SK-N-MC (cell line): ENCODE measurements at regions not wholly inside any gene's neighbourhood (a gene's known extent, or its start where the extent isn't known, plus 50 kb on each side); places are given as distances from the start of the nearest gene placed in this dataset.
"Not testable (repeated sequence)": the region's sequence is repeated elsewhere in the genome, so short reads cannot be mapped to it uniquely, and the experiment has no call there.

ENCODE experiments used
- DNase-seq: peaks from one replicate; pipeline ENCODE4 v3.0.0-alpha.2; 2011; ENCODE audit warnings: low read depth, low spot score
- H3K27ac ChIP-seq: fragments of 200-600 bp; sonication (generic); 2 replicates; pipeline ENCODE4 v1.5.1; 2016; ENCODE audit warnings: mixed run types
- H3K36me3 ChIP-seq: fragments of 200-600 bp; sonication (generic); 2 replicates; pipeline ENCODE4 v1.6.1; 2017; ENCODE audit warnings: antibody characterized with exemption, low read length, mixed read lengths; ENCODE audit not compliant: insufficient read depth
- H3K4me3 ChIP-seq: fragments of 200-600 bp; sonication (generic); 2 replicates; pipeline ENCODE4 v1.5.1; 2016
- H3K9ac ChIP-seq: fragments of 200-600 bp; sonication (generic); 2 replicates; pipeline ENCODE4 v1.8.0; 2017; ENCODE audit warnings: mixed run types, mixed read lengths; ENCODE audit not compliant: insufficient read length
- H3K9me3 ChIP-seq: fragments of 200-600 bp; sonication (generic); 2 replicates; pipeline ENCODE4 v1.6.1; 2017; ENCODE audit warnings: low read depth, mild to moderate bottlenecking, antibody characterized with exemption, low read length, moderate library complexity, mixed read lengths
- EZH2 ChIP-seq: fragments of 200-600 bp; sonication (generic); IDR thresholded peaks from one replicate; pipeline ENCODE4 v1.6.1; 2017; ENCODE audit warnings: antibody characterized with exemption
- FOXP2 ChIP-seq: optimal IDR thresholded peaks from 2 replicates; pipeline ENCODE3; 2011; ENCODE audit warnings: mild to moderate bottlenecking, moderate library complexity; ENCODE audit not compliant: insufficient read depth; ENCODE audit errors: extremely low read length, control extremely low read depth
- POLR2AphosphoS5 ChIP-seq: IDR thresholded peaks from 2 replicates; pipeline ENCODE4 v1.6.1; 2012; ENCODE audit warnings: mild to moderate bottlenecking, low read depth, low read length, borderline replicate concordance

DNA sequence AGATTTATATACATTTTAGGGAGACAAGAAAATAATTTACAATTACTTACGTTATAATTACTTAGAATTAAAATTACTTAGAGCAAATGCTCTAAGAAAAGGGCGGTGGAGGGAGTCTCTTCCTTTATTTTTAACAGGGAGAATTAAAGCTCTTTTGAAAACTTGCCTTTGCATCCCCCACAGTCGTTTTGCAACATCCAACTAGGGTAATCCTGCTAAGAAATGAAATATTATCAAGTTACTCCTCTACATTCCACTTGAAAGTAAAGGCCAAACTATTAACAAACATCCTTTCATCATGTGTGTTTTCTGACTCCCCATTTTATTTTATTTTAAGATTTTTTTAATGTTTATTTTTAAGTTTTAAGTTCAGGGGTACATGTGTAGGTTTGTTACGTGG, 1358.5 kb downstream of the NCAM2 start:
- DNase-seq = no peak
- no peaks in the 10 kb centered on the region for H3K36me3 ChIP-seq
- no peaks in the 10 kb centered on the region for H3K9me3 ChIP-seq
- no peak overlapping the region for H3K27ac ChIP-seq
- TF ChIP-seq POLR2AphosphoS5 (no peak), FOXP2 (no peak), EZH2 (no peak)
- no peak overlapping the region for H3K4me3 ChIP-seq
- no peak overlapping the region for H3K9ac ChIP-seq

DNA sequence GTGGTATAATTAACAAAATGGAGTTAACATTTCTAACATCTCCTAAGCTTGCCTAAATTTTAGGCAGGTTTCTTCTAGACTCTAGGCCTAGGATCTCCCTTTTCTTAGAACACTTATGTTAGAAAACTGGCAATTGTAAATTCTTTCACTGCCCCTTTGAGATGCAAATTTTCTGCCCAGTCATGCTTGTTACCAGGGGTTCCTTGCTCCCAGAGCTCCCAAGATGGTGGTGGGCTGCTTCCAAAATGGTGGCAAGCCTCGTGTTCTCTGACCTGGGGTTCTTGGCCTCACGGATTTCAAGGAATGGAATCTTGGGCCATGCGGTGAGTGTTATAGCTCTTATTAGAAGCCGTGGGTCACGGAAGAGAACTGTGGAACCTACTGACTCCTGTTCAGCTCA, 1361.4 kb downstream of the NCAM2 start:
- not testable (repeated sequence) for H3K4me3 ChIP-seq

DNA sequence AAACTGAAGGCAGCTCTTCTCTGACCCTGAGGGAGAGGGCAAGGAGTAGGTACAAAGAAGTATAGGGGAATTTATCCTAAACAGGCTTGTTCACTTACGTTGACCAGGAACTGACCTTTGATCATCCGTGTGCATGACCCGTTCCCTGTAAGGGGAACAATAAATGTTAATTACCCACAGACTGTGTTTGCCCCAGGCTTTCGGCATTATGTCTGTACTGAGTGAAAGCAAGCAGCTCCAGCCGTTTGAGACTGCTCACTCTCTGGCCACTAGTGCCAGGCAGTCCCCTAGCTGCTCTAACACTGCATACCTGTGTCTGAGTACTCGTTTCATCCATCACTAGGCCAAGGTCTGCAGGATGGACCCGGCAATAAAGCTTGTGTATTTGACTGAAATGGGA, 1365.3 kb downstream of the NCAM2 start:
- Histone ChIP-seq H3K9ac (no peak overlapping the region), H3K9me3 (no peaks in the 10 kb centered on the region), H3K36me3 (no peaks in the 10 kb centered on the region), H3K27ac (no peak overlapping the region), H3K4me3 (no peak overlapping the region)
- no peak for DNase-seq
- no peak for TF ChIP-seq POLR2AphosphoS5

More for the DNA sequence above, 1361.4 kb downstream of the NCAM2 start:
- not testable (repeated sequence) for H3K36me3 ChIP-seq, DNase-seq, H3K27ac ChIP-seq, H3K9me3 ChIP-seq, H3K9ac ChIP-seq

DNA sequence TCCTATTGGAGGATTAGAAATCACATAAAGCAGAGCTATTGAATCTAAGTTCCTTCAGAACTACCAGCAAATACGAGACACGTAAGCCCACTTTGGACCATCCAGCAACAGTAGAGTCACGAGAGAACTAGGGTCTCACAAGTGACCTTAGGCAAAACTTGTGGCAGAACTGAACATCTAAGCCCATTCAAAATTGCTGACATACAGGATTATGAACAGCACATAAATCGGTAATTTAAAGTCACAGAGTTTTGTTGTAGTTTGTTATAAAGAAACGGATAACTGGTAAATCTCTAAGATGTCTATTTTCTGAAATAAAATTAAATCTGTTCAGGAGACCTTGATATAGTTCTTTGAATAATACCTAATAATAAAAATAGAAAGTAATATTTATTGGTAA, 1366.0 kb downstream of the NCAM2 start:
- TF ChIP-seq FOXP2 (no peak), EZH2 (no peak), POLR2AphosphoS5 (no peak)
- no peak overlapping the region for H3K27ac ChIP-seq
- no peaks in the 10 kb centered on the region for H3K9me3 ChIP-seq
- DNase-seq = no peak
- no peak overlapping the region for H3K9ac ChIP-seq
- H3K36me3 ChIP-seq = no peaks in the 10 kb centered on the region
- H3K4me3 ChIP-seq = no peak overlapping the region

DNA sequence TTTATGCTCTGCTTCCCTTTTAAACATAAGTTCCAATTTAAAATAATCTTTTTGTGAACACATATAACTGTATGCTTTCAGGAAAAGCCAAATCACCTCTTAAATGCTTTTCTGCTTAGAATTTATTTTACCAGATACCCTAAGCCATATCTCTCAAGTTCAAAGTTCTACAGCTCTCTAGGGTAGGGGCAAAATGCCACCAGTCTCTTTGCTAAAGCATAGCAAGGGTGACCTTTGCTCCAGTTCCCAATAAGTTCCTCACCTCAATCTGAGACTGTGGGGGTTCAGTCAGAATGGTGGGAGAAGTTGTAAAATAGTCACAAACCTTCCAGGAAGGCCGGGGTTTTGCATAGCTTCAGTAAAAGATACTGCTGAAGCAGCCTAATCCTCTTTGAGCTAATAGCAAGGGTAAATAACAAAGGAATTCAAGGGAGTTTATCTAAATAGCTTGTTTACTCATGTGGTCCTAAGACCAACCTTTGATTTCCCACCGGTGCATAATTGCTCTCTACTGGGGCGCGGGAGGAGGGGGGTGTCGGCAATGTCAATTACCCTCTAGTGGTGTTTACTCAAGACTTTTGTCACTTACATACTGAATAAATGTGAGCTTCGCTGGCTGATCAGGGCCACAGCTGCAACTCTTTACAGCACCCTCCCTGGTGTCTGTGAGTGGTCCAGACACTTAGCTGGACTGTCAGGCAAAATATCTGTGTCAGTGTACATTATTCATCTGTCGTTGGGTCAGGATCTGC, 1376.2 kb downstream of the NCAM2 start:
- no peak overlapping the region for H3K4me3 ChIP-seq
- H3K9me3 ChIP-seq = no peaks in the 10 kb centered on the region
- TF ChIP-seq POLR2AphosphoS5 (no peak), FOXP2 (no peak), EZH2 (no peak)
- DNase-seq = no peak
- no peak overlapping the region for H3K9ac ChIP-seq
- no peak overlapping the region for H3K27ac ChIP-seq
- H3K36me3 ChIP-seq = no peaks in the 10 kb centered on the region

DNA sequence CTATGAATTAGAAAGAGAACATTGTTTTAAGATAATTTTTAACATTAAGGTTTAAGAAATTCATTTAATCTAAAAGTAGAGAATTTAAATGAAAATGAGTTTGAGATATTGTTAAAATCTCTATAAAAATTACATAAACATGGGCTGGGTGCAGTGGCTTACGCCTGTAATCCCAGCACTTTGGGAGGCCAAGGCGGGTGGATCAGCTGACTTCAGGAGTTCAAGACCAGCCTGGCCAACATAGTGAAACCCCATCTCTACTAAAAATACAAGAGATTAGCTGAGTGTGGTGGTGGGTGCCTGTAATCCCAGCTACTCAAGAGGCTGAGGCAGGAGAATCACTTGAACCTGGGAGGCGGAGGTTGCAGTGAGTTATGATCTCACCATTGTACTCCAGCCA, 1379.6 kb downstream of the NCAM2 start:
- H3K9me3 ChIP-seq, H3K27ac ChIP-seq, H3K4me3 ChIP-seq, DNase-seq, H3K36me3 ChIP-seq, H3K9ac ChIP-seq: not testable (repeated sequence)

DNA sequence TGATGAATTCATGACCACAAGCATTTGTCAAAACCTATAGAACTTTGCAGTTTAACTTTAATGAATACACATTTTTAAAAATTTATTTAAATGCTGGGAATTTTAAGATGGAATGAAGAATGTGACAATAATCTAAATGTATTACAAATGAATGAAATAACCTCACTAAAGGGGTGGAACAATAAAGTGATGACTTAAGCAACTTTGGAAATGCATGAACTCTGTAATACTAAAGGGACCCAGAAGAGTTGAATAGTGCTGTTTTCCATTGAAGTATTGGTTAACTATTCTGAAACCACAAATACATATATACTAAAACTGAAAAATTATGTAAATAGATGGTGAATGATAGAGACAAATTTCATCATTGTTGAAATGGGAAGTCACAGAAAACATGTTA, 1395.1 kb downstream of the NCAM2 start:
- TF ChIP-seq POLR2AphosphoS5 (no peak), EZH2 (no peak), FOXP2 (no peak)

DNA sequence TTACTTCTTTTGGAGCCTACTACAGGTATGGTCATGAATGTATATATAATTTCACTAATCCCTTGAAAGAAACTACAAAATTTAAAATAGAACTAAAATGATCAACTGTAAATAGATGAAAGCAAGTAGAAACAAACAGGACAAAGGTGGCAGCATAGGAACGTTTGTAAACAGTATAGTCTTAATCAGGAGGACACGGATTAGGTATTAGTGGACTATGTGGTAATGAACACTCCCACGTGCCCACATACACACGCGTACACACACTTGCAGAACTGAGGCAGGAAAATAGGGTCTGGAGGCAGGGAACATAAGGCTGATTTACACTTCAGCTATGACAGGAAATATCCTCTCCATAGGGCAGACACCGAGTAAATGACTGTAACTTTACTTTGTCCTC, 1397.8 kb downstream of the NCAM2 start:
- no peak overlapping the region for H3K27ac ChIP-seq
- no peak for DNase-seq
- no peaks in the 10 kb centered on the region; the same call in 1 of the 2 replicates for H3K36me3 ChIP-seq
- TF ChIP-seq FOXP2 (no peak), EZH2 (no peak), POLR2AphosphoS5 (no peak)
- H3K9ac ChIP-seq = no peak overlapping the region
- H3K4me3 ChIP-seq = no peak overlapping the region
- H3K9me3 ChIP-seq = peaks cover 3% of the 10 kb centered on the region; the same call in 1 of the 2 replicates

More for the DNA sequence above, 1395.1 kb downstream of the NCAM2 start:
- H3K9me3 ChIP-seq = no peaks in the 10 kb centered on the region
- no peak overlapping the region for H3K9ac ChIP-seq
- H3K4me3 ChIP-seq = no peak overlapping the region
- no peak for DNase-seq
- H3K27ac ChIP-seq = no peak overlapping the region
- H3K36me3 ChIP-seq = no peaks in the 10 kb centered on the region
